ENCODE measurements at regions not wholly inside any gene's neighbourhood (a gene's known extent, or its start where the extent isn't known, plus 50 kb on each side); places are given as distances from the start of the nearest gene placed in this dataset.

GRCh38 chr6:22078802-22079545 is 217.9 kb downstream of the PRL start:
- no peak for DNase-seq

- DNase-seq: no peak
Measured at GRCh38 chr6:22079783-22080182, 217.1 kb downstream of the PRL start.

GRCh38 chr6:22081709-22082108 is 215.1 kb downstream of the PRL start:
- DNase-seq: no peak

- no peak for DNase-seq
Measured at GRCh38 chr6:22082218-22082617, 214.6 kb downstream of the PRL start.

GRCh38 chr6:22083119-22083518 is 213.7 kb downstream of the PRL start:
- DNase-seq: no peak

GRCh38 chr6:22087960-22088706 is 208.7 kb downstream of the PRL start:
- DNase-seq: no peak

GRCh38 chr6:22091424-22091948 is 205.3 kb downstream of the PRL start:
- no peak for DNase-seq

GRCh38 chr6:22095836-22096235 is 201.0 kb downstream of the PRL start:
- no peak for DNase-seq

- no peak for DNase-seq
Measured at GRCh38 chr6:22098601-22099031, 198.2 kb downstream of the PRL start.

GRCh38 chr6:22099231-22099630 is 197.6 kb downstream of the PRL start:
- no peak for DNase-seq

- no peak for DNase-seq
Measured at GRCh38 chr6:22099923-22100322, 196.9 kb downstream of the PRL start.

GRCh38 chr6:22101163-22101562 is 195.7 kb downstream of the PRL start:
- no peak for DNase-seq

GRCh38 chr6:22102671-22103070 is 194.2 kb downstream of the PRL start:
- no peak for DNase-seq

GRCh38 chr6:22106451-22106850 is 190.4 kb downstream of the PRL start:
- no peak for DNase-seq

- DNase-seq: no peak
Measured at GRCh38 chr6:22106961-22107360, 189.9 kb downstream of the PRL start.

- DNase-seq: no peak
Measured at GRCh38 chr6:22108199-22108598, 188.6 kb downstream of the PRL start.

- DNase-seq: no peak
Measured at GRCh38 chr6:22110061-22110460, 186.8 kb downstream of the PRL start.

GRCh38 chr6:22112461-22112860 is 184.4 kb downstream of the PRL start:
- DNase-seq: no peak

GRCh38 chr6:22113026-22113766 is 183.6 kb downstream of the PRL start:
- DNase-seq: no peak

GRCh38 chr6:22115559-22115958 is 181.3 kb downstream of the PRL start:
- DNase-seq: no peak

GRCh38 chr6:22117631-22118030 is 179.2 kb downstream of the PRL start:
- DNase-seq: no peak

GRCh38 chr6:22119500-22119899 is 177.3 kb downstream of the PRL start:
- DNase-seq: no peak

- DNase-seq: no peak
Measured at GRCh38 chr6:22124756-22125155, 172.1 kb downstream of the PRL start.
